Endothelial cell of umbilical vein (primary cell): ENCODE measurements at regions not wholly inside any gene's neighbourhood (a gene's known extent, or its start where the extent isn't known, plus 50 kb on each side); places are given as distances from the start of the nearest gene placed in this dataset.
"Not testable (repeated sequence)": the region's sequence is repeated elsewhere in the genome, so short reads cannot be mapped to it uniquely, and the experiment has no call there.

Source experiments
- BruUV-seq: library from RNA; stranded (reverse); fragments of 400-500 nt; replicated peaks from 2 replicates; lab custom pipeline; 2021; lab: Mats Ljungman, UMichigan
- CTCF ChIA-PET: fragments of 300-600, 350-600 bp; sonication (Branson Sonifier 250); formaldehyde crosslinking; loops from one replicate; lab custom pipeline; 2021; ENCODE audit warnings: antibody characterized with exemption, inconsistent platforms; lab: Charles Lee
- POLR2A ChIA-PET: fragments of 300-600, 350-600 bp; sonication (Branson Sonifier 250); formaldehyde crosslinking; loops from one replicate; lab custom pipeline; 2021; ENCODE audit warnings: antibody characterized with exemption, inconsistent platforms; lab: Charles Lee
- DNase-seq: peaks from one replicate; pipeline ENCODE4 v3.0.0-alpha.2; 2011; ENCODE audit warnings: low read depth, low spot score
- FAIRE-seq: peaks from 2 replicates; lab custom pipeline; 2011; peaks lifted over from hg19 to GRCh38; lab: Jason Lieb, UNC
- H2AFZ ChIP-seq: 2 replicates; pipeline ENCODE4 v1.6.0; 2012; ENCODE audit warnings: low read depth, low read length, control low read depth, inconsistent platforms
- H3K27ac ChIP-seq: 2 replicates; pipeline ENCODE4 v1.5.1; 2011; ENCODE audit warnings: low read depth, mild to moderate bottlenecking, control low read depth, low read length, moderate library complexity; ENCODE audit not compliant: insufficient read depth
- H3K27me3 ChIP-seq, 2 experiments: 2 replicates each; pipeline versions ENCODE4 v1.6.0 to v1.6.1; 2011; ENCODE audit warnings: low read length in 2 of 2, mixed read lengths in 1 of 2; ENCODE audit not compliant: control insufficient read depth in 2 of 2, insufficient read depth in 2 of 2
- H3K36me3 ChIP-seq, 2 experiments: 2 replicates in 1 of 2; 3 replicates in 1 of 2; pipeline ENCODE4 v1.5.1; 2011; ENCODE audit warnings: low read length in 2 of 2, mild to moderate bottlenecking in 1 of 2, moderate library complexity in 1 of 2; ENCODE audit not compliant: control insufficient read depth in 2 of 2, insufficient read depth in 2 of 2; ENCODE audit errors: extremely low read depth in 1 of 2
- H3K4me1 ChIP-seq: 3 replicates; pipeline ENCODE4 v1.5.1; 2011; ENCODE audit warnings: mild to moderate bottlenecking, low read length; ENCODE audit not compliant: control insufficient read depth, insufficient read depth; ENCODE audit errors: extremely low read depth
- H3K4me2 ChIP-seq: 2 replicates; pipeline ENCODE4 v1.6.1; 2011; ENCODE audit warnings: low read length, control low read depth, mixed read lengths; ENCODE audit not compliant: insufficient read depth
- H3K4me3 ChIP-seq, 3 experiments: fragments of 200-600 bp in 1 of 3; sonication (generic), shearing (Covaris generic) in 1 of 3; replicated peaks in 1 of 3; 2 replicates each; pipeline ENCODE4 v1.5.1; 2011 to 2016; ENCODE audit warnings: control low read depth in 3 of 3, low read length in 3 of 3, mild to moderate bottlenecking in 2 of 3, inconsistent platforms in 1 of 3, low read depth in 1 of 3, moderate library complexity in 1 of 3; ENCODE audit not compliant: insufficient read depth in 1 of 3
- H3K79me2 ChIP-seq: 2 replicates; pipeline ENCODE4 v1.6.0; 2012; ENCODE audit warnings: low read length, inconsistent platforms; ENCODE audit not compliant: control insufficient read depth, insufficient read depth
- H3K9ac ChIP-seq: replicated peaks from 2 replicates; pipeline ENCODE3; 2011; ENCODE audit warnings: low read length, control low read depth; ENCODE audit not compliant: insufficient read depth; ENCODE audit errors: extremely low read depth
- H3K9me1 ChIP-seq: replicated peaks from 3 replicates; pipeline ENCODE4 v1.6.0; 2011; ENCODE audit warnings: mild to moderate bottlenecking, low read length; ENCODE audit not compliant: control insufficient read depth, insufficient read depth; ENCODE audit errors: extremely low read depth
- H3K9me3 ChIP-seq: replicated peaks from 2 replicates; pipeline ENCODE4 v1.5.1; 2012; ENCODE audit warnings: low read length, inconsistent platforms; ENCODE audit not compliant: control insufficient read depth, insufficient read depth
- H4K20me1 ChIP-seq: replicated peaks from 2 replicates; pipeline ENCODE3; 2011; ENCODE audit warnings: mild to moderate bottlenecking, low read length; ENCODE audit not compliant: control insufficient read depth, insufficient read depth; ENCODE audit errors: extremely low read depth
- EZH2 ChIP-seq: IDR thresholded peaks from 2 replicates; pipeline ENCODE4 v1.6.1; 2012; ENCODE audit warnings: borderline replicate concordance, low read depth, mild to moderate bottlenecking, moderate library complexity, low read length, inconsistent platforms; ENCODE audit not compliant: severe bottlenecking
- FOS ChIP-seq: IDR thresholded peaks from 2 replicates; pipeline ENCODE4 v1.6.1; 2011; ENCODE audit warnings: mild to moderate bottlenecking, low read length, moderate library complexity, borderline replicate concordance; ENCODE audit not compliant: insufficient read depth
- GATA2 ChIP-seq: IDR thresholded peaks from 2 replicates; pipeline ENCODE4 v1.7.0; 2011; ENCODE audit warnings: low read depth, mild to moderate bottlenecking, moderate library complexity, mixed read lengths, low read length; ENCODE audit not compliant: insufficient read length, insufficient read depth
- JUN ChIP-seq: IDR thresholded peaks from 2 replicates; pipeline ENCODE4 v1.6.1; 2011; ENCODE audit warnings: borderline replicate concordance, low read depth; ENCODE audit not compliant: insufficient read length, insufficient read depth
- MYC ChIP-seq: IDR thresholded peaks from one replicate; pipeline ENCODE4 v1.6.1; 2011; ENCODE audit warnings: mild to moderate bottlenecking, low read depth, low read length
- POLR2A ChIP-seq: IDR thresholded peaks from 2 replicates; pipeline ENCODE4 v1.6.1; 2012; ENCODE audit warnings: low read depth, mild to moderate bottlenecking, control low read depth, low read length
- dilution Hi-C: fragments of 300-500 bp; cut with MboI; formaldehyde crosslinking; loops from one replicate; pipeline ENCODE4 v1.15.0; 2019; ENCODE audit warnings: low sequenced_read_pairs; ENCODE audit not compliant: extremely low pct_ligation_motif_present
- intact Hi-C: fragments of 100-400 bp; cut with micrococcal nuclease; formaldehyde crosslinking; loops from one replicate; pipeline ENCODE4 v1.10.0; 2022
- TF ChIP-seq, protein P1 (sequence below): IDR thresholded peaks from 2 replicates; pipeline ENCODE4 v1.6.1; 2011; ENCODE audit not compliant: insufficient read depth, insufficient read length
- TF ChIP-seq, protein P2 (sequence below), 2 donors: IDR thresholded peaks; 1 replicate in 1 of 2; 2 replicates in 1 of 2; pipeline ENCODE4 v1.5.1; 2011; ENCODE audit warnings: low read length in 2 of 2, mild to moderate bottlenecking in 2 of 2, moderate library complexity in 2 of 2, control low read depth in 1 of 2, inconsistent platforms in 1 of 2, low read depth in 1 of 2; ENCODE audit not compliant: insufficient read depth in 1 of 2; ENCODE audit errors: extremely low read depth in 1 of 2

DNA sequence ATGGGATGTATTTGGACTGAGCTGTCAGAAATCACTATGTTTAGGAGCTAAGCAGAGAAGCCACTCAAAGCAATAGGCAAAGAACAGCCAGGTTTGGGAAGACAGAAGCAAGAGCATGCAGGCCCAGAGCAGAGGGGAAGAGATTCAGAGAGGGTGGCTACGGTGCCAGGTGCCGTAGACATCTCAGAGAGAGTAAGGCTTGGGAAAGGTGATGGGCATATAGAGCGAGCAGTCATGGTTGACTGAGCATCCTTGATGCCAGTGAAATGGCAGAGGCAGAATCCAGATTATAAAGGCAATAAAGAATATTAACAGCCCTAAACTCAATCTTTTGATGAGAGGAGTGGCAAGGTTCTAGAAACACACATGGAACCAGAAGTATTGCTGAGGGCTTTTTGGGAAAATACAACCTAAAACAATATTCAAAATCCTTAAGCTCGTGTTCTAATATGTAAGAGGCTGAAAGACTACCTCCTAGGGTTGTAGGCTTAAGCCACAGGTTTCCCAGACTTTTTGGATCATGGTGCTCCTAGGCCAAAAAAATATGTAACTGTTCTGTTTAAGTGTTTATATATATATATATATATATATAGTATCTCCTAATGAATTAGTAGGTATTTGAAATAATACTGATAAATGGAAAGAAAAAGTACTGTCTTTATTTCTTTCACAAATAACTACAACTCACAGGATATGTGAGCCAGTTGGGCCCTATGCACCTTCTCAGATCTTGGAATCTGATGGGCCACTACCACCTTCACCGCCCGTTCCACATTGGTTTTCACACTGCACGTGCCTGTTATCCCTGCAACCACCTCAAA, 113.3 kb downstream of the MYCN start:
- POLR2A ChIA-PET = no interaction called here
- no TSS peak for BruUV-seq
- dilution Hi-C loops = no loop called here
- Histone ChIP-seq H3K9me3 (peaks cover 6% of the 10 kb centered on the region), H3K9me1 (no peaks in the 10 kb centered on the region), H3K9ac (no peak overlapping the region), H3K79me2 (no peaks in the 10 kb centered on the region), H4K20me1 (no peaks in the 10 kb centered on the region), H3K27me3 (no peaks in the 10 kb centered on the region), H3K4me2 (no peak overlapping the region), H3K27ac (no peak overlapping the region), H3K36me3 (no peaks in the 10 kb centered on the region), H3K4me3 (no peak overlapping the region), H3K4me1 (no peaks in the 10 kb centered on the region), H2AFZ (no peak overlapping the region)
- TF ChIP-seq, protein P1, sequence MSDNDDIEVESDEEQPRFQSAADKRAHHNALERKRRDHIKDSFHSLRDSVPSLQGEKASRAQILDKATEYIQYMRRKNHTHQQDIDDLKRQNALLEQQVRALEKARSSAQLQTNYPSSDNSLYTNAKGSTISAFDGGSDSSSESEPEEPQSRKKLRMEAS = no peak
- TF ChIP-seq FOS = no peak
- TF ChIP-seq POLR2A = no peak
- TF ChIP-seq, protein P2, sequence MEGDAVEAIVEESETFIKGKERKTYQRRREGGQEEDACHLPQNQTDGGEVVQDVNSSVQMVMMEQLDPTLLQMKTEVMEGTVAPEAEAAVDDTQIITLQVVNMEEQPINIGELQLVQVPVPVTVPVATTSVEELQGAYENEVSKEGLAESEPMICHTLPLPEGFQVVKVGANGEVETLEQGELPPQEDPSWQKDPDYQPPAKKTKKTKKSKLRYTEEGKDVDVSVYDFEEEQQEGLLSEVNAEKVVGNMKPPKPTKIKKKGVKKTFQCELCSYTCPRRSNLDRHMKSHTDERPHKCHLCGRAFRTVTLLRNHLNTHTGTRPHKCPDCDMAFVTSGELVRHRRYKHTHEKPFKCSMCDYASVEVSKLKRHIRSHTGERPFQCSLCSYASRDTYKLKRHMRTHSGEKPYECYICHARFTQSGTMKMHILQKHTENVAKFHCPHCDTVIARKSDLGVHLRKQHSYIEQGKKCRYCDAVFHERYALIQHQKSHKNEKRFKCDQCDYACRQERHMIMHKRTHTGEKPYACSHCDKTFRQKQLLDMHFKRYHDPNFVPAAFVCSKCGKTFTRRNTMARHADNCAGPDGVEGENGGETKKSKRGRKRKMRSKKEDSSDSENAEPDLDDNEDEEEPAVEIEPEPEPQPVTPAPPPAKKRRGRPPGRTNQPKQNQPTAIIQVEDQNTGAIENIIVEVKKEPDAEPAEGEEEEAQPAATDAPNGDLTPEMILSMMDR (IDR thresholded peaks at IDR 0.05; ENCODE audit: extremely low read depth in 1 of 2, insufficient read depth in 1 of 2, low read depth in 1 of 2, low read length in 2 of 2) = no peak
- no peak for TF ChIP-seq GATA2
- no peak for TF ChIP-seq EZH2
- TF ChIP-seq JUN = no peak
- TF ChIP-seq MYC = no peak
- FAIRE-seq (no peak), DNase-seq (no peak)
- intact Hi-C loops = no loop called here
- CTCF ChIA-PET = no interaction called here

DNA sequence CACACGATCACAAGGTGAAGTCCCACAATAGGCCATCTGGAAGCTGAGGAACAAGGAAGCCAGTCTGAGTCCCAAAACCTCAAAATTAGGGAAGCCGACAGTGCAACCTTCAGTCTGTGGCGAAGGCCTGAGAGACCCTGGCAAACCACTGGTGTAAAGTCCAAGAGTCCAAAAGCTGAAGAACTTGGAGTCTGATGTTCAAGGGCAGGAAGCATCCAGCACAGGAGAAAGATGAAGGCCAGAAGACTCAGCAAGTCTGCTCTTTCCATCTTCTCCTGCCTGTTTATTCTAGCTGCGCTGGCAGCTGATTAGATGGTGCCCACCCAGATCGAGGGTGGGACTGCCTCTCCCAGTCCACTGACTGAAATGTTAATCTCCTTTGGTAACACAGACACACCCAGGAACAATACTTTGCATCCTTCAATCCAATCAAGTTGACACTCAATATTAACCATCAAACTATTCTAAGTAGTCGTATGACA, 112.3 kb downstream of the MYCN start:
- BruUV-seq, POLR2A ChIA-PET, H4K20me1 ChIP-seq, H3K27me3 ChIP-seq, intact Hi-C loops, H3K4me1 ChIP-seq, CTCF ChIA-PET, H3K9ac ChIP-seq, H3K9me3 ChIP-seq, H3K36me3 ChIP-seq, H2AFZ ChIP-seq, dilution Hi-C loops, H3K9me1 ChIP-seq, H3K27ac ChIP-seq, DNase-seq, H3K79me2 ChIP-seq, H3K4me2 ChIP-seq, H3K4me3 ChIP-seq, FAIRE-seq: not testable (repeated sequence)
